ENCODE measurements at regions not wholly inside any gene's neighbourhood (a gene's known extent, or its start where the extent isn't known, plus 50 kb on each side); places are given as distances from the start of the nearest gene placed in this dataset.

DNA sequence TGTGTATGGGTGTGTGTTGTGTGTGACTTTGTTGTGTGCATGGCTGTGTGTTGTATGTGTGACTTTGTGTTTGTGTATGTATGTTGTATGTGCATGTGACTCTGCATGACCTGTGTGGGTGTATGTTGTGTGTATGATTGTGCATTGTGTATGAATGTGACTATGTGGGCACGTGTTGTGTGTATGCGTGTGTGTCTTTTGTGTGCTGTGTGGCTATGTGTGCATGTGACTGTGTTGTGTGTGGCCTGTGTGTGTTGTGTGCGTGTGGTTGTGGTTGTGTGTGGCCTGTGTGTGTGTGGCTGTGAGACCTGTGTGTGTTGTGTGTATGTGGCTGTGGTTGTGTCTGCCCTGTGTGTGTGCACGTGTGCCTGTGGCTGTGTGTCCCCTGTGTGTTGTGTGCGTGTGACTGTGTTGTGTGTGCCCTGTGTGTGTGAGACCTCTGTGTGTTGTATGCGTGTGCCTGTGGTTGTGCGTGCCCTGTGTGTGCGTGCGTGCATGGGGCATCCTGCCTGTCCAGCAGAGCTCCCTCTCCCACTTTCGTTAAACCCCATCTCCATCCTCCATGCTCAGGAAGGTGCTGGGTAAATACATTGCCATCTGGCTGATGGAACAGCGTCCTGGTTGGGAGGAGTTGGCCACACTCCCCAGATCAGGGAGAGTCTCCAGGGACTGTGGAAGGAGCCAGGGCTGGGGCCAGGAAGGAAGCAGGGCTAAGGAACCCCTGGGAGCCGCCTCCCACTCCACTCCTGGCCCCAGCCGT lies 90.1 kb upstream of the GSE1 start:
- H3K4me3 ChIP-seq (ENCODE audit: low read depth, low read length), result no peak overlapping the region
- TF ChIP-seq, protein P1, sequence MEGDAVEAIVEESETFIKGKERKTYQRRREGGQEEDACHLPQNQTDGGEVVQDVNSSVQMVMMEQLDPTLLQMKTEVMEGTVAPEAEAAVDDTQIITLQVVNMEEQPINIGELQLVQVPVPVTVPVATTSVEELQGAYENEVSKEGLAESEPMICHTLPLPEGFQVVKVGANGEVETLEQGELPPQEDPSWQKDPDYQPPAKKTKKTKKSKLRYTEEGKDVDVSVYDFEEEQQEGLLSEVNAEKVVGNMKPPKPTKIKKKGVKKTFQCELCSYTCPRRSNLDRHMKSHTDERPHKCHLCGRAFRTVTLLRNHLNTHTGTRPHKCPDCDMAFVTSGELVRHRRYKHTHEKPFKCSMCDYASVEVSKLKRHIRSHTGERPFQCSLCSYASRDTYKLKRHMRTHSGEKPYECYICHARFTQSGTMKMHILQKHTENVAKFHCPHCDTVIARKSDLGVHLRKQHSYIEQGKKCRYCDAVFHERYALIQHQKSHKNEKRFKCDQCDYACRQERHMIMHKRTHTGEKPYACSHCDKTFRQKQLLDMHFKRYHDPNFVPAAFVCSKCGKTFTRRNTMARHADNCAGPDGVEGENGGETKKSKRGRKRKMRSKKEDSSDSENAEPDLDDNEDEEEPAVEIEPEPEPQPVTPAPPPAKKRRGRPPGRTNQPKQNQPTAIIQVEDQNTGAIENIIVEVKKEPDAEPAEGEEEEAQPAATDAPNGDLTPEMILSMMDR (IDR thresholded peaks at IDR 0.05; ENCODE audit: borderline replicate concordance, insufficient read depth, low read depth, low read length), result no peak

DNA sequence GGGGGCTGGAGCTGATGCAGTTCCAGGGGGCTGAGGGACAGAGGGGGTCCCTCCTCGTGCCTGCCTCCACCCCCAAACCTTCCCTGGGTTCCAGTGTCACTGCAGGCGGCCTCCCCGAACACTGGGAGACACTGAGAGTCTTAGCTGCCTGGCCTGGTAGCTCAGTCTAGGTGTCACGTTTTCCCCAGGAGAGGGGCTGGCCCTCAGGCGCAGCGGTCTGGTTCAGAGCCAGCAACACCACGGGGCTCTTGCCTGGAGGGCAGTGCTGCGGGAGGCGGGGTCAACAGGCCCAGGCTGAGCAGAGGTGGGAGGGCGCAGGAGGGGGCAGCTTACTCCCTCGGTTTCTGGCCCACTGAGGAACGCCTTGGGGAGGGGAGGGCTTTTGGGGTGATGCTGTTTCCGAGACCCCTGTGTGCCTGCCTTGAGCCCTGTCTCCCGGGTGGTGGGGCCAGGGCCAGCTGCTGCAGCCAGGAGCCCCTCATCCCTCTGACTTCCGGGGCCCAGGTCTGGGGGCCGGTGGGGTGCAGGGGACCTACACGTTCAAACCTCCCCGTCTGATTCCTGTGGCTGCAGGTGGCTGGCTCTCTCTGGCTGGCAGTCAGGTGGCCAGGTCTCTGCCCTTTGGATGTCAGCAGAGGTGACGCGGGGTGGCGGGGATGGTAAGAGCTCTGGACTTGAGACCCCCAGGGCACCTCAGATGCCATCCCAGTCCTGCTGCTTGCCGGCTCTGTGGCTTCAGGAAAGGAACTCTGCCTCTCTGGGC lies 89.3 kb upstream of the GSE1 start:
- TF ChIP-seq, protein P1 (IDR thresholded peaks at IDR 0.05; ENCODE audit: borderline replicate concordance, insufficient read depth, low read depth, low read length), result no peak

DNA sequence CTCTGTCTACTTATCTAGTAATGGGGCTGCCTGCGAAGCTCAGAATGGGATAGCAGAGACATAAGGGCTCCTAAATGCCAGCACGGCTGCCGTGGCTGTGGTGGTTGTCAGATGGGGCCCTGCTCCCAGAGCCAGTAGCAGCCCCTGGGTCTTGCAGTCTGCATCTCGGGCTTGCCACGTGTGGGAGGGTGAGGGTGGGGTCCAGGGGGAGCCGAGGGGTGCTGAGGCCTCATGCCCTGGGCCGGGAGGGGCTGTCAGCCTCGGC lies 88.8 kb upstream of the GSE1 start:
- H3K4me3 ChIP-seq (ENCODE audit: low read depth, low read length), result no peak overlapping the region
- TF ChIP-seq, protein P1 (IDR thresholded peaks at IDR 0.05; ENCODE audit: borderline replicate concordance, insufficient read depth, low read depth, low read length), result no peak

More for the DNA sequence above, 89.3 kb upstream of the GSE1 start:
- H3K4me3 ChIP-seq (ENCODE audit: low read depth, low read length), result no peak overlapping the region

DNA sequence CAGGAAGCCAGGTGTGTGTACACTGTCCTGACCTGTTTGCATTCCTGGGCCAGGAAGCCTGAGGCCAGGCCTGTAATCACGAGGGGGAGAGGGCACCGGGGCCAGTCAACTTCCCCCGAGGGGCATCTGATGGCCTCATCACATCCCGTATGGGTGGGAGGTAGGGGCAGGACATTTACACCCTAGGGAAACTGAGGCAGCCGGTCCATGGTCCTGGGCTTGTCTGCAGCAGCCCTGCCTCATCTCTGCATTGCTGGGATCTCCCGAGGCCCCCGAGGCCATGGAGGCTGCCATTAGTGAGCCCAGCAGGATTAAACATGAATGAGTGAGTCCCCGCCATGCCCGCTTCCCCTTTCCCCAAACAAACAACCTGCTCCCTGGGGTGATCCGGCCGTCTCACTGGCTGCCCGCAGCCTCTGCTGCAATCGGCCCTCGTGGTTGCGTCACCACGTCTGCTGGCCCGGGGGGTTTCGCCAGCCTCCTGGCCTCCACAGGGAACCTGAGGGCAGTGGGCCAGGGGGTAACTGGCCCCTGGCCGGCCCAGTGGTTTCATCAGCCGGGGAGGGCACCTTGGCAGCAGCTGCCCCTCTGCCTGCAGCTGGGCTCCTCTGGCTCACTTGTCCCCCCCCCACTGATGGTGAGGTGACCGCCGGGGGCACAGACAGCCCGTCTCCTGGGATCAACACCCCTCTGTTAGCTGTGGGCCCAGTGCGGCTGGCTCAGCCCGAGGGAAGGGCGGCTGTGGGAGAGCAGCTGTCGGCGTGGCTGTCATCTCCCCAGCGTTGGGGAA lies 88.3 kb upstream of the GSE1 start:
- no peak overlapping the region for H3K4me3 ChIP-seq (ENCODE audit: low read depth, low read length)
- TF ChIP-seq, protein P1 (IDR thresholded peaks at IDR 0.05; ENCODE audit: borderline replicate concordance, insufficient read depth, low read depth, low read length), result no peak

DNA sequence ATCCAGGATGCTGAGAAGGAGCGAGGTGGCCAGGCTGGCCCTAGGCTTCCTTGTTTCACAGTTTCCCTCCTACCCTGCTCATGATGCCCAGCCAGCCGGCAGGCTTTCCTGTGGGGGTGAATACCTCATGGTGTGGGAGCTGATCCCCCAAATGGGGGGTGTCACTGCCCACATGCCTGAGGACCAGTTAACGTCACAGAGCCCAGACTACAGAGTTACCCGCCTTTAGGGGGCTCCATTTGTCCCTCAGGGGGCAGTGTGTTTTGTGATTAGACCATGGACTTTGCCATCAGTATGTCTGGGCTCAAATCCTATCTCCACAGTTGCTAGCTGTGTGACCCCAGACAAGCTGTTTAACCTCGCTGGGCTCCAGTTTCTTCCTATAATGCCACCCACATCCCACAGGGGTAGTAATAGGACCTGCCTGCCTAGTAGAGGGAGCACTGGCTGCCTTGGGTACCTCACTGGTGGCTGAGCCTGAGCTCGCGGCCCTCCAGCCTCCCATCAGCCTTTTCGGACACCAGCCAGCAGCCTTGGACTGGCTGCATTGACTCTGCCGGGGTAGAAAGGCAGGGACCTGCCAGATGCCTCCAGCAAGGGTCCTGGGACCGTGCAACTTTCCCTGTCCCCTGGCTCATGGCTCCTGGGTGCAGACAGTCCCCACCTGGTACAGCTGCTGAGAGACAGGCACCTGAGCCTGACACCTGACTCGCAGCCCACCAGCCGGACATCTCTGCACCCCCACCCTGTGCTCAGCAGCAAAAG lies 87.5 kb upstream of the GSE1 start:
- no peak overlapping the region for H3K4me3 ChIP-seq (ENCODE audit: low read depth, low read length)
- TF ChIP-seq, protein P1 (IDR thresholded peaks at IDR 0.05; ENCODE audit: borderline replicate concordance, insufficient read depth, low read depth, low read length), result no peak

DNA sequence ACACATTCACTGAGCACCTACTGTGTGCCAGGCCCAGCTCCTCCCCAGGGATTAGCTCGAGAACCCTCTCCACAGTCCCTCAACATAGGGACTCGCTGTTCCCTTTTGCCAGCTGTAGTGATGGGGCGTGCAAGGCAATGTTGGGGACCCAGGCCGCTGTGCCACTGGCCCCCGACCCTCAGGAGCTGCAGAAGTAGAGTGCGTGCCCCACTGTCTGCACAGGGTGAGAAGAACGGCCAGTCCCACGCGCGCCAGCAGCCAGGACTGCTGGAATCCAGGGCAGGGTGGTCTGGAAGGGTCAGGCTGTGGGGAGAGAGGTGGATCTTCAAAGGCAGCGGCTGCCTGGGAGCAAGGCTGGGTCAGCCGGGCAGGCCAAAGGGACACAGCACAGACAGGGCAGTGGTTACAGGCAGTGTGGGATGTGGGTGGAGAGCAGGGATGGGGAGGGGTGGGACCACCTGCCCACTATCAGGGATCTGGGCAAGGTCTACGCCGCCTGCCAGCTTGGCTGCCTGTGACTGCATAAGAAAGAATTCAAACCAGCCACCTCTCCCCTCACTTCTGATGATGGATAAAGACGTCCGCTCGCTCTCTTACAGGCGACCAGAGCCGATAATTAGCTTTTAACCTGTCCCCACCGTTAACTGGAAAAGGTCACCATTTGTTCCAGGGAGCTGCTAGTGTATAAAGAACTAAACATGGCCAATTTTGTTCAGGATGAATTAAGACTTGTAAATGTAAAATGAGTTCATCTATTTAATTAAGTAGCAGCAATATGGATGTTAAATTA lies 86.7 kb upstream of the GSE1 start:
- TF ChIP-seq, protein P1 (IDR thresholded peaks at IDR 0.05; ENCODE audit: borderline replicate concordance, insufficient read depth, low read depth, low read length), result no peak
- no peak overlapping the region for H3K4me3 ChIP-seq (ENCODE audit: low read depth, low read length)

Data from GM12875 (cell line).